SK-N-SH treated with all-trans-retinoic acid at 6 μM for 48 hours (cell line): ENCODE measurements at regions not wholly inside any gene's neighbourhood (a gene's known extent, or its start where the extent isn't known, plus 50 kb on each side); places are given as distances from the start of the nearest gene placed in this dataset.

ENCODE experiments used
- ATAC-seq: fragments of 200-7000 bp; cut with Tn5 transposase; 3 replicates; pipeline ENCODE4 v1.9.1; 2020; ENCODE audit warnings: mild to moderate bottlenecking, moderate library complexity
- ARNTL ChIP-seq: fragments of 450-650 bp; formaldehyde crosslinking; IDR thresholded peaks from 2 replicates; pipeline ENCODE4 v1.5.0; 2020; ENCODE audit warnings: low read depth, mild to moderate bottlenecking, moderate library complexity, borderline replicate concordance
- BACH2 ChIP-seq: fragments of 250-450 bp; sonication (Bioruptor Pico); IDR thresholded peaks from 2 replicates; pipeline ENCODE4 v1.9.0; 2021; ENCODE audit warnings: mild to moderate bottlenecking, borderline replicate concordance
- CREB5 ChIP-seq: fragments of 250-450 bp; sonication (Bioruptor Pico); IDR thresholded peaks from 2 replicates; pipeline ENCODE4 v1.5.1; 2020; ENCODE audit warnings: low read depth, mild to moderate bottlenecking, moderate library complexity
- CSRNP3 ChIP-seq: fragments of 250-450 bp; sonication (Bioruptor Pico); IDR thresholded peaks from 2 replicates; pipeline ENCODE4 v1.5.1; 2021; ENCODE audit warnings: mild to moderate bottlenecking, moderate library complexity
- ESRRG ChIP-seq: fragments of 250-450 bp; sonication (Bioruptor Pico); IDR thresholded peaks from 2 replicates; pipeline ENCODE4 v1.6.1; 2021; ENCODE audit warnings: mild to moderate bottlenecking
- GLIS3 ChIP-seq: fragments of 250-450 bp; sonication (Bioruptor Pico); IDR thresholded peaks from 2 replicates; pipeline ENCODE4 v1.5.0; 2020; ENCODE audit warnings: mild to moderate bottlenecking, moderate library complexity
- ISL1 ChIP-seq: fragments of 250-450 bp; sonication (Bioruptor Pico); IDR thresholded peaks from 2 replicates; pipeline ENCODE4 v2.1.2; 2022; ENCODE audit warnings: mild to moderate bottlenecking, moderate library complexity
- OSR1 ChIP-seq: fragments of 250-450 bp; sonication (Bioruptor Pico); IDR thresholded peaks from 2 replicates; pipeline ENCODE4 v1.8.0; 2022; ENCODE audit warnings: moderate library complexity, mild to moderate bottlenecking, inconsistent platforms
- PATZ1 ChIP-seq: fragments of 250-450 bp; sonication (Bioruptor Pico); IDR thresholded peaks from 2 replicates; pipeline ENCODE4 v1.8.0; 2020; ENCODE audit warnings: mild to moderate bottlenecking, moderate library complexity, borderline replicate concordance
- POU6F1 ChIP-seq: fragments of 250-450 bp; sonication (Bioruptor Pico); IDR thresholded peaks from 2 replicates; pipeline ENCODE4 v1.8.0; 2021; ENCODE audit warnings: low read depth, mild to moderate bottlenecking, moderate library complexity, borderline replicate concordance
- PPARA ChIP-seq: fragments of 250-450 bp; sonication (Bioruptor Pico); IDR thresholded peaks from 2 replicates; pipeline ENCODE4 v1.5.0; 2020; ENCODE audit warnings: mild to moderate bottlenecking, borderline replicate concordance
- RARB ChIP-seq: fragments of 250-450 bp; sonication (Bioruptor Pico); IDR thresholded peaks from 2 replicates; pipeline ENCODE4 v1.8.0; 2021; ENCODE audit warnings: mild to moderate bottlenecking, moderate library complexity
- SNAI2 ChIP-seq: fragments of 250-450 bp; sonication (Bioruptor Pico); IDR thresholded peaks from 2 replicates; pipeline ENCODE4 v1.5.0; 2020; ENCODE audit warnings: mild to moderate bottlenecking, moderate library complexity
- TCF4 ChIP-seq: fragments of 250-450 bp; sonication (Bioruptor Pico); IDR thresholded peaks from 2 replicates; pipeline ENCODE4 v1.8.0; 2021; ENCODE audit warnings: mild to moderate bottlenecking, moderate library complexity, borderline replicate concordance
- TOX ChIP-seq: fragments of 250-450 bp; sonication (Bioruptor Pico); IDR thresholded peaks from 2 replicates; pipeline ENCODE4 v1.8.0; 2021; ENCODE audit warnings: mild to moderate bottlenecking, moderate library complexity, borderline replicate concordance
- ZC3H10 ChIP-seq: fragments of 250-450 bp; sonication (Bioruptor Pico); IDR thresholded peaks from 2 replicates; pipeline ENCODE4 v1.5.1; 2021; ENCODE audit warnings: mild to moderate bottlenecking, moderate library complexity
- ZFP3 ChIP-seq: fragments of 250-450 bp; sonication (Bioruptor Pico); IDR thresholded peaks from 2 replicates; pipeline ENCODE4 v1.5.0; 2020; ENCODE audit warnings: mild to moderate bottlenecking, moderate library complexity
- ZFP30 ChIP-seq: fragments of 450-650 bp; formaldehyde crosslinking; IDR thresholded peaks from 2 replicates; pipeline ENCODE4 v1.5.0; 2022; ENCODE audit warnings: mild to moderate bottlenecking, moderate library complexity
- ZNF565 ChIP-seq: fragments of 450-650 bp; formaldehyde crosslinking; conservative IDR thresholded peaks from 2 replicates; pipeline ENCODE4 v1.5.0; 2020; ENCODE audit warnings: low read depth, mild to moderate bottlenecking, moderate library complexity
- ZNF70 ChIP-seq: fragments of 450-650 bp; formaldehyde crosslinking; IDR thresholded peaks from 2 replicates; pipeline ENCODE4 v1.5.0; 2020; ENCODE audit warnings: mild to moderate bottlenecking, moderate library complexity
- ZNF8 ChIP-seq: fragments of 450-650 bp; formaldehyde crosslinking; IDR thresholded peaks from 2 replicates; pipeline ENCODE4 v1.5.0; 2020; ENCODE audit warnings: mild to moderate bottlenecking, moderate library complexity

- no peak for TF ChIP-seq POU6F1 (CRISPR knock-in tag)
- no peak for TF ChIP-seq ZFP30 (CRISPR knock-in tag)
Measured at GRCh38 chr6:170460641-170461040, 92.5 kb downstream of the PSMB1 start (continued).

- peak; percentile 74 for ATAC-seq
- TF ChIP-seq BACH2 (no peak), ZFP3 (CRISPR knock-in tag) (no peak), ISL1 (no peak), OSR1 (CRISPR knock-in tag) (no peak), POU6F1 (CRISPR knock-in tag) (no peak), CSRNP3 (CRISPR knock-in tag) (no peak), ZC3H10 (CRISPR knock-in tag) (no peak), TCF4 (no peak), RARB (CRISPR knock-in tag) (no peak), GLIS3 (CRISPR knock-in tag) (no peak), ZNF8 (CRISPR knock-in tag) (no peak), TOX (CRISPR knock-in tag) (no peak), CREB5 (CRISPR knock-in tag) (no peak)
Measured at GRCh38 chr6:170459451-170459850, 93.7 kb downstream of the PSMB1 start.

GRCh38 chr6:170456886-170457698, 96.0 kb downstream of the PSMB1 start:
- no peak for ATAC-seq
- TF ChIP-seq CREB5 (CRISPR knock-in tag) (no peak), ARNTL (CRISPR knock-in tag) (no peak), ZC3H10 (CRISPR knock-in tag) (no peak), POU6F1 (CRISPR knock-in tag) (no peak), SNAI2 (CRISPR knock-in tag) (no peak), GLIS3 (CRISPR knock-in tag) (no peak), TOX (CRISPR knock-in tag) (no peak), ZFP3 (CRISPR knock-in tag) (no peak), PATZ1 (CRISPR knock-in tag) (no peak), CSRNP3 (CRISPR knock-in tag) (no peak), ZFP30 (CRISPR knock-in tag) (no peak), ZNF70 (CRISPR knock-in tag) (no peak), ZNF8 (CRISPR knock-in tag) (no peak), ZNF565 (CRISPR knock-in tag) (no peak), ESRRG (CRISPR knock-in tag) (no peak), BACH2 (no peak), RARB (CRISPR knock-in tag) (no peak), PPARA (CRISPR knock-in tag) (no peak)
- TF ChIP-seq, all 23 proteins: peak for 0
